ENCODE measurements at regions not wholly inside any gene's neighbourhood (a gene's known extent, or its start where the extent isn't known, plus 50 kb on each side); places are given as distances from the start of the nearest gene placed in this dataset.

GRCh38 chrX:69051901-69052300, 113.4 kb downstream of the PJA1 start:
- Histone ChIP-seq H3K27ac (ENCODE audit: low read length) (no peak overlapping the region), H3K4me3 (ENCODE audit: low read depth in 2 of 2, low read length in 2 of 2) (no peak overlapping the region), H3K36me3 (ENCODE audit: control insufficient read depth, insufficient read depth, low read length) (no peaks in the 10 kb centered on the region), H3K27me3 (ENCODE audit: control insufficient read depth, insufficient read depth, low read length) (no peaks in the 10 kb centered on the region), H3K4me1 (ENCODE audit: control insufficient read depth, insufficient read depth, low read length) (no peaks in the 10 kb centered on the region), H3K9me3 (ENCODE audit: control insufficient read depth, insufficient read depth, low read depth, low read length) (no peaks in the 10 kb centered on the region)
- ATAC-seq (no peak), DNase-seq (ENCODE audit: low read depth, low spot score) (no peak)
- ChIA-PET POLR2A (no interaction called here), CTCF (no interaction called here)
- TF ChIP-seq REST (IDR thresholded peaks at IDR 0.05; ENCODE audit: insufficient read depth in 1 of 2, low read depth in 2 of 2, low read length in 1 of 2): no peak
- TF ChIP-seq SIN3A (IDR thresholded peaks at IDR 0.05; ENCODE audit: borderline replicate concordance, insufficient read depth, low read depth, low read length): no peak
- no peak for TF ChIP-seq TCF7L2 (IDR thresholded peaks at IDR 0.05; ENCODE audit: low read depth, low read length)
- TF ChIP-seq CTCF (IDR thresholded peaks at IDR 0.05): no peak
- TF ChIP-seq POLR2AphosphoS5 (IDR thresholded peaks at IDR 0.05; ENCODE audit: low read depth, low read length): no peak
- intact Hi-C loops (cut with micrococcal nuclease; ENCODE audit: unreplicated experiment) (no loop called here), in situ Hi-C loops (cut with HindIII; ENCODE audit: low pct_unique_long_range_greater_than_20kb, low sequenced_read_pairs) (no loop called here)
- no TSS peak for BruUV-seq (replicated peaks)

- in situ Hi-C loops (cut with HindIII; ENCODE audit: low pct_unique_long_range_greater_than_20kb, low sequenced_read_pairs) (no loop called here), intact Hi-C loops (cut with micrococcal nuclease; ENCODE audit: unreplicated experiment) (no loop called here)
- TF ChIP-seq REST (IDR thresholded peaks at IDR 0.05; ENCODE audit: insufficient read depth in 1 of 2, low read depth in 2 of 2, low read length in 1 of 2) (no peak), POLR2AphosphoS5 (IDR thresholded peaks at IDR 0.05; ENCODE audit: low read depth, low read length) (no peak), SIN3A (IDR thresholded peaks at IDR 0.05; ENCODE audit: borderline replicate concordance, insufficient read depth, low read depth, low read length) (no peak), TCF7L2 (IDR thresholded peaks at IDR 0.05; ENCODE audit: low read depth, low read length) (no peak), CTCF (IDR thresholded peaks at IDR 0.05) (no peak)
- Histone ChIP-seq H3K27ac (ENCODE audit: low read length) (no peak overlapping the region), H3K36me3 (ENCODE audit: control insufficient read depth, insufficient read depth, low read length) (no peaks in the 10 kb centered on the region), H3K4me3 (ENCODE audit: low read depth in 2 of 2, low read length in 2 of 2) (no peak overlapping the region), H3K4me1 (ENCODE audit: control insufficient read depth, insufficient read depth, low read length) (no peaks in the 10 kb centered on the region), H3K27me3 (ENCODE audit: control insufficient read depth, insufficient read depth, low read length) (no peaks in the 10 kb centered on the region), H3K9me3 (ENCODE audit: control insufficient read depth, insufficient read depth, low read depth, low read length) (no peaks in the 10 kb centered on the region)
- ChIA-PET CTCF (no interaction called here), POLR2A (no interaction called here)
- no peak for ATAC-seq
- DNase-seq (ENCODE audit: low read depth, low spot score): no peak
- no TSS peak for BruUV-seq (replicated peaks)
These were observed 115.0 kb downstream of the PJA1 start for GRCh38 chrX:69050051-69050765.
